Endothelial cell of umbilical vein (primary cell): ENCODE measurements at regions not wholly inside any gene's neighbourhood (a gene's known extent, or its start where the extent isn't known, plus 50 kb on each side); places are given as distances from the start of the nearest gene placed in this dataset.
"Not testable (repeated sequence)": the region's sequence is repeated elsewhere in the genome, so short reads cannot be mapped to it uniquely, and the experiment has no call there.

Experiments
- EZH2 ChIP-seq: IDR thresholded peaks from 2 replicates; pipeline ENCODE4 v1.6.1; 2012; ENCODE audit warnings: borderline replicate concordance, low read depth, mild to moderate bottlenecking, moderate library complexity, low read length, inconsistent platforms; ENCODE audit not compliant: severe bottlenecking
- JUN ChIP-seq: IDR thresholded peaks from 2 replicates; pipeline ENCODE4 v1.6.1; 2011; ENCODE audit warnings: borderline replicate concordance, low read depth; ENCODE audit not compliant: insufficient read length, insufficient read depth
- MYC ChIP-seq: IDR thresholded peaks from one replicate; pipeline ENCODE4 v1.6.1; 2011; ENCODE audit warnings: mild to moderate bottlenecking, low read depth, low read length
- POLR2A ChIP-seq: IDR thresholded peaks from 2 replicates; pipeline ENCODE4 v1.6.1; 2012; ENCODE audit warnings: low read depth, mild to moderate bottlenecking, control low read depth, low read length
- POLR2AphosphoS5 ChIP-seq: IDR thresholded peaks from 2 replicates; pipeline ENCODE4 v1.6.1; 2012; ENCODE audit warnings: low read depth, mild to moderate bottlenecking, control low read depth, low read length, moderate library complexity; ENCODE audit not compliant: insufficient read depth
- TF ChIP-seq, protein P1 (sequence below), 2 donors: IDR thresholded peaks; 1 replicate in 1 of 2; 2 replicates in 1 of 2; pipeline ENCODE4 v1.5.1; 2011; ENCODE audit warnings: low read length in 2 of 2, mild to moderate bottlenecking in 2 of 2, moderate library complexity in 2 of 2, control low read depth in 1 of 2, inconsistent platforms in 1 of 2, low read depth in 1 of 2; ENCODE audit not compliant: insufficient read depth in 1 of 2; ENCODE audit errors: extremely low read depth in 1 of 2

GRCh38 chr4:81715357-81715756 is 243.7 kb upstream of the RASGEF1B start:
- not testable (repeated sequence) for TF ChIP-seq POLR2A, MYC, JUN, EZH2, POLR2AphosphoS5
- TF ChIP-seq, protein P1, sequence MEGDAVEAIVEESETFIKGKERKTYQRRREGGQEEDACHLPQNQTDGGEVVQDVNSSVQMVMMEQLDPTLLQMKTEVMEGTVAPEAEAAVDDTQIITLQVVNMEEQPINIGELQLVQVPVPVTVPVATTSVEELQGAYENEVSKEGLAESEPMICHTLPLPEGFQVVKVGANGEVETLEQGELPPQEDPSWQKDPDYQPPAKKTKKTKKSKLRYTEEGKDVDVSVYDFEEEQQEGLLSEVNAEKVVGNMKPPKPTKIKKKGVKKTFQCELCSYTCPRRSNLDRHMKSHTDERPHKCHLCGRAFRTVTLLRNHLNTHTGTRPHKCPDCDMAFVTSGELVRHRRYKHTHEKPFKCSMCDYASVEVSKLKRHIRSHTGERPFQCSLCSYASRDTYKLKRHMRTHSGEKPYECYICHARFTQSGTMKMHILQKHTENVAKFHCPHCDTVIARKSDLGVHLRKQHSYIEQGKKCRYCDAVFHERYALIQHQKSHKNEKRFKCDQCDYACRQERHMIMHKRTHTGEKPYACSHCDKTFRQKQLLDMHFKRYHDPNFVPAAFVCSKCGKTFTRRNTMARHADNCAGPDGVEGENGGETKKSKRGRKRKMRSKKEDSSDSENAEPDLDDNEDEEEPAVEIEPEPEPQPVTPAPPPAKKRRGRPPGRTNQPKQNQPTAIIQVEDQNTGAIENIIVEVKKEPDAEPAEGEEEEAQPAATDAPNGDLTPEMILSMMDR (IDR thresholded peaks at IDR 0.05; ENCODE audit: extremely low read depth in 1 of 2, insufficient read depth in 1 of 2, low read depth in 1 of 2, low read length in 2 of 2): not testable (repeated sequence)
